Fibroblast of the aortic adventitia (primary cell): ENCODE measurements at regions not wholly inside any gene's neighbourhood (a gene's known extent, or its start where the extent isn't known, plus 50 kb on each side); places are given as distances from the start of the nearest gene placed in this dataset.
A peak's percentile ranks its signal among the peaks of the same experiment; 100 is the strongest.

Experiments used
- DNase-seq: peaks from one replicate; pipeline ENCODE4 v3.0.0-alpha.2; 2010; ENCODE audit warnings: low read depth
- H3K4me3 ChIP-seq: 2 replicates; pipeline ENCODE4 v1.5.1; 2011; ENCODE audit warnings: low read depth, mild to moderate bottlenecking, control low read depth, low read length, moderate library complexity
- TF ChIP-seq, protein P1 (sequence below): IDR thresholded peaks from 2 replicates; pipeline ENCODE4 v1.5.1; 2011; ENCODE audit warnings: mild to moderate bottlenecking, low read length, control low read depth, inconsistent platforms; ENCODE audit not compliant: insufficient read depth

GRCh38 chr5:174831031-174831660, 106.8 kb downstream of the MSX2 start:
- no peak for DNase-seq

DNA sequence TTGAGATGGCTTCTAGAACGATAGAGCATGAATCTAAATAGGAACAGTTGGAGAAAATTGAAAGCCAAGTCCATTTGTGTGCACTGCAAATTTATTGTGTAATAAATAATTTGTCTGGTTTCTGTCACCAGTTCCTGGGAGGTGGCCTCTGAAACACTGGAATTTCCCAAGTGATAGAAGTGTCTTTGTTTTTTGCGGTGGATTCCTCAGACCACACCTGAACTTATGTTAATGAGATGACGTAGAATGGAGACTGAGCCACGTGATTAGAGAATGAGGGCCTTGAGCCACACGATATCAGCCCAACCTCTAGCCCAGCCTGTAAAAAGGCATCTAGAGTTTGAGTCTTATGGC, 105.1 kb downstream of the MSX2 start:
- DNase-seq, result no peak
- TF ChIP-seq, protein P1, sequence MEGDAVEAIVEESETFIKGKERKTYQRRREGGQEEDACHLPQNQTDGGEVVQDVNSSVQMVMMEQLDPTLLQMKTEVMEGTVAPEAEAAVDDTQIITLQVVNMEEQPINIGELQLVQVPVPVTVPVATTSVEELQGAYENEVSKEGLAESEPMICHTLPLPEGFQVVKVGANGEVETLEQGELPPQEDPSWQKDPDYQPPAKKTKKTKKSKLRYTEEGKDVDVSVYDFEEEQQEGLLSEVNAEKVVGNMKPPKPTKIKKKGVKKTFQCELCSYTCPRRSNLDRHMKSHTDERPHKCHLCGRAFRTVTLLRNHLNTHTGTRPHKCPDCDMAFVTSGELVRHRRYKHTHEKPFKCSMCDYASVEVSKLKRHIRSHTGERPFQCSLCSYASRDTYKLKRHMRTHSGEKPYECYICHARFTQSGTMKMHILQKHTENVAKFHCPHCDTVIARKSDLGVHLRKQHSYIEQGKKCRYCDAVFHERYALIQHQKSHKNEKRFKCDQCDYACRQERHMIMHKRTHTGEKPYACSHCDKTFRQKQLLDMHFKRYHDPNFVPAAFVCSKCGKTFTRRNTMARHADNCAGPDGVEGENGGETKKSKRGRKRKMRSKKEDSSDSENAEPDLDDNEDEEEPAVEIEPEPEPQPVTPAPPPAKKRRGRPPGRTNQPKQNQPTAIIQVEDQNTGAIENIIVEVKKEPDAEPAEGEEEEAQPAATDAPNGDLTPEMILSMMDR, result no peak
- no peak overlapping the region for H3K4me3 ChIP-seq

More at GRCh38 chr5:174831031-174831660, 106.8 kb downstream of the MSX2 start:
- H3K4me3 ChIP-seq, result no peak overlapping the region
- TF ChIP-seq, protein P1, result no peak

DNA sequence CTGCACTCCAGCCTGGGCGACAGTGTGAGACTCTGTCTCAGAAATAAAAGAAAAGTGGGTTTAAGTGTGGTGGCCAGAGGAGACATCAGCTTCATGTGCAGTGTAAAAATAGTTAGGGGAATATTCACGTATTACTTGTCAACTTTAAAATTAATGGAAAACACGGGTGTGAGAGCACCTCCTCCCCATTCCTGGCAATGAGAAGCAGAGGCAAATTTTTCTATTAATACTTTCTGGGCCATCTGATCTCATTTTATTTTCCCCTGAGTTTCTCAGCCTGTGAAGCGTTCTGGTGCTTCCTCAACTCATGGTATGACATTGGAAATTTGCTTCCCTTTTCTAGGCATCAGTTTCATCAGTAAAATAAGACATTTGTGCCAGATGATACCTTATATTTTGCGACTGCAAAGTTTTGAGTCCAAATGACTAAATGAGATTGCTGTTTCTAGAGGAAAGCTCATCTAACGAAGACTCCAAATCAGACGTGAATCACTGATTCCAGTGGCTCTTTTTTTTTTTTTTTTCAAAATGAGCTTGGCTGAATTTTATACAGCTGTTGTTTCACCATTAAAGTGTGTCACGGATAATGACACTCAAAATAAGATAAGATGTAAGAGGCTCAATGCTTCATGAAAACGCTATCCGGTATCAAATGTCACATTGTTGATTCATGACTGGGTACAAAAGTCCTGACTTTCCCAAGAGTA, 104.6 kb downstream of the MSX2 start:
- TF ChIP-seq, protein P1, result no peak
- peak; percentile 14 for DNase-seq
- no peak overlapping the region for H3K4me3 ChIP-seq

DNA sequence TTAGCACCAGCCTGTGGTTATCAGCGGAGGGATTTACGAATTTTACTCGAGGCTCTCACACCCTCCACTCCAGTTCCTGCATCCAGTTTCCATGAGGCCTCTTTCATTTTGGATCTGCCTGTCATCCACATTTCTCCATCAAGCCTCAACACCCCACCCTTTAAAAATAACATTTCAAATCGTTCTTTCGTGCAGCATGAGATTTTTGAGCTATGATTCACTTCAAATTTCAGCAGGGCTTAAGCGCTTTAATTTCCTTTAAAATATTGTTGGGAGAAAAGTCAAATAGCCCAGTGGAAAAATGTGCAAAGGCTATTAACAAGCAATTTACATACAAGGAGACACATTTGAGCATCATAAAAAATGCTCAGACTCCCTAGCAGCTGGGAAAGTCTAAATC, 103.2 kb downstream of the MSX2 start:
- TF ChIP-seq, protein P1, result no peak
- peak; percentile 29 for DNase-seq
- no peak overlapping the region for H3K4me3 ChIP-seq

GRCh38 chr5:174825587-174825986, 101.2 kb downstream of the MSX2 start:
- TF ChIP-seq, protein P1, result no peak
- no peak overlapping the region for H3K4me3 ChIP-seq
- DNase-seq, result peak; percentile 8

DNA sequence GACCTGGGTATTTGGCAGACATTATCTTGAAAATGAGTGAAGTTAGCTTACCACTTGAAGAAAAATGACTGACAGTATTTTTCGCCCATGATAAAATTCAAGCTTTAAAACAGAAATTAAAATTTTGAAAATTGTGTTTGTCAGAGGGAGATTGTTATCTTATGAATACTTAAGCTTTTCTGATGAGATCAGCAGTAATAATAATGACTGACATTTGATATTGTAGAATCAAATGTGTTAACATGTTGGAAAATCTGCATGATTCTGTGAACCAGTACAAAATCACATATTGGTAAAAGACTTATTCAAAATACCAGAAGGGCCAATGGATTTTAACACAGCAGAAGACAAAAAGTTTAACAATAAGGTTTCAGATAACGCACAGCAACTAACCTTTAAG, 94.0 kb downstream of the MSX2 start:
- H3K4me3 ChIP-seq, result no peak overlapping the region
- no peak for DNase-seq
- TF ChIP-seq, protein P1, result no peak
